Pancreas (tissue), 10 donors: ENCODE measurements at regions not wholly inside any gene's neighbourhood (a gene's known extent, or its start where the extent isn't known, plus 50 kb on each side); places are given as distances from the start of the nearest gene placed in this dataset.

Source experiments
- ATAC-seq, 4 donors: fragments of 200-7000 bp; cut with Tn5 transposase; one replicate each; pipeline versions ENCODE4 v1.8.0 to v1.9.1; 2020; ENCODE audit warnings: mild to moderate bottlenecking in 4 of 4, moderate library complexity in 4 of 4
- DNase-seq, 6 donors: peaks; one replicate each; pipeline ENCODE4 v3.0.0-alpha.2; 2020
- FAIRE-seq: peaks from 2 replicates; lab custom pipeline; 2012; peaks lifted over from hg19 to GRCh38; lab: Jason Lieb, UNC
- H3K27ac ChIP-seq, 4 donors: fragments of 200-600 bp; sonication (generic); 1 replicate in 3 of 4; 2 replicates in 1 of 4; pipeline versions ENCODE4 v1.5.0 to v1.8.0; 2020
- H3K27me3 ChIP-seq, 4 donors: fragments of 200-600 bp; one replicate each; pipeline ENCODE4 v1.8.0; 2021
- H3K36me3 ChIP-seq, 3 donors: fragments of 200-600 bp; sonication (generic) in 1 of 3; one replicate each; pipeline versions ENCODE4 v1.5.0 to v1.8.0; 2020 to 2021
- H3K4me1 ChIP-seq, 3 donors: fragments of 200-600 bp; one replicate each; pipeline ENCODE4 v1.8.0; 2021
- H3K4me3 ChIP-seq, 4 donors: fragments of 200-600 bp; sonication (generic) in 2 of 4; one replicate each; pipeline versions ENCODE4 v1.5.0 to v1.8.0; 2020 to 2021
- H3K9me3 ChIP-seq, 4 donors: fragments of 200-600 bp; one replicate each; pipeline ENCODE4 v1.8.0; 2021
- WGBS, 2 donors: extraction: QIAGEN DNeasy Blood & Tissue Kit; methylation state at CpG; one replicate each; pipeline ENCODE4 v1.1.7; 2013; 5-methylcytosine and 5-hydroxymethylcytosine counted together
- intact Hi-C, 3 donors: fragments of 100-400 bp; cut with DNase I; formaldehyde crosslinking; loops; one replicate each; pipeline versions ENCODE4 v1.11.1 to v1.14.2; 2022
- TF ChIP-seq, protein P1 (sequence below), 4 donors: fragments of 200-600 bp; sonication (generic) in 3 of 4; IDR thresholded peaks; one replicate each; pipeline versions ENCODE4 v1.5.0 to v1.8.0; 2021; ENCODE audit warnings: antibody characterized with exemption in 4 of 4
- donor health status: healthy with polysubstance abuse.
- donor health status: DM: no; HTN: no; CAD: no; lungs with moderate emphysema.
- donor health status: DM: no; HTN: no; CAD: no.
- donor health status: control.
- donor health status: control.
- donor health status: Bipolar disorder and iron deficiency.
- donor health status: DM: yes; HTN: yes; CAD: no.
- donor health status: DM: no; HTN: no; CAD: no.
- donor health status: DM: no; HTN: no; CAD: no.
- donor health status: DM: yes; HTN: yes; CAD: no.

- no peak overlapping the region for H3K4me3 ChIP-seq
- H3K4me1 ChIP-seq = no peaks in the 10 kb centered on the region
- H3K27ac ChIP-seq = no peak overlapping the region
- peaks cover 0 to 6% (median 0%) of the 10 kb centered on the region in 4 donors for H3K27me3 ChIP-seq
- no peak for ATAC-seq
- DNase-seq = no peak
- no peak for FAIRE-seq
- intact Hi-C loops = no loop called here
- TF ChIP-seq, protein P1, sequence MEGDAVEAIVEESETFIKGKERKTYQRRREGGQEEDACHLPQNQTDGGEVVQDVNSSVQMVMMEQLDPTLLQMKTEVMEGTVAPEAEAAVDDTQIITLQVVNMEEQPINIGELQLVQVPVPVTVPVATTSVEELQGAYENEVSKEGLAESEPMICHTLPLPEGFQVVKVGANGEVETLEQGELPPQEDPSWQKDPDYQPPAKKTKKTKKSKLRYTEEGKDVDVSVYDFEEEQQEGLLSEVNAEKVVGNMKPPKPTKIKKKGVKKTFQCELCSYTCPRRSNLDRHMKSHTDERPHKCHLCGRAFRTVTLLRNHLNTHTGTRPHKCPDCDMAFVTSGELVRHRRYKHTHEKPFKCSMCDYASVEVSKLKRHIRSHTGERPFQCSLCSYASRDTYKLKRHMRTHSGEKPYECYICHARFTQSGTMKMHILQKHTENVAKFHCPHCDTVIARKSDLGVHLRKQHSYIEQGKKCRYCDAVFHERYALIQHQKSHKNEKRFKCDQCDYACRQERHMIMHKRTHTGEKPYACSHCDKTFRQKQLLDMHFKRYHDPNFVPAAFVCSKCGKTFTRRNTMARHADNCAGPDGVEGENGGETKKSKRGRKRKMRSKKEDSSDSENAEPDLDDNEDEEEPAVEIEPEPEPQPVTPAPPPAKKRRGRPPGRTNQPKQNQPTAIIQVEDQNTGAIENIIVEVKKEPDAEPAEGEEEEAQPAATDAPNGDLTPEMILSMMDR (IDR thresholded peaks at IDR 0.05) = no peak
- 53 to 56% methylated on average over 11 of the region's 11 CpGs for WGBS, 2 donors
- no peaks in the 10 kb centered on the region for H3K9me3 ChIP-seq
- no peaks in the 10 kb centered on the region for H3K36me3 ChIP-seq
Observed at GRCh38 chrX:140298960-140299825, 205.7 kb downstream of the SOX3 start.

DNA sequence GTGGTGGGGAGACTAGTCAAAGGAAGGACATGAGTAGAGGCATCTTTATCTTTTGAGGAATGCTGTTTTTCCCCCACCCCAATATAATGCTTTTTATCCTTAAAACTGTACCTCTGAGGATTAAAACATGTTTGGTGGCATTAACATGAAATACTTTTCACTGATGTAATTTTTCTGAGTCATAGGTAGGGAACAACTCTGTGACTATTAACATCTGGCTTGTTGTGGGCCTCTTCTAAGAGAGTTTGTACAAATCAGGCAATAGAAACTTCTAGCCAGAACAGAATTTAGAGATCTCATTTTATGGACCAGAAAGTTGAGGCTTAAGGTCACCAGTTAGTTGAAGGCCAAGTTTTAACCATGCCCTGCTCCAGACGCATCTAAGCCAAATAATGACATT is 207.6 kb downstream of the SOX3 start:
- ATAC-seq (no peak), FAIRE-seq (no peak), DNase-seq (no peak)
- Histone ChIP-seq H3K36me3 (no peaks in the 10 kb centered on the region), H3K4me3 (no peak overlapping the region), H3K27ac (no peak overlapping the region), H3K9me3 (no peaks in the 10 kb centered on the region), H3K4me1 (no peaks in the 10 kb centered on the region), H3K27me3 (peaks cover 0 to 6% (median under 1%) of the 10 kb centered on the region in 4 donors)
- TF ChIP-seq, protein P1 (IDR thresholded peaks at IDR 0.05) = no peak
- WGBS, 2 donors = 73 to 79% methylated on average over 1 of the region's 1 CpG
- intact Hi-C loops = no loop called here

DNA sequence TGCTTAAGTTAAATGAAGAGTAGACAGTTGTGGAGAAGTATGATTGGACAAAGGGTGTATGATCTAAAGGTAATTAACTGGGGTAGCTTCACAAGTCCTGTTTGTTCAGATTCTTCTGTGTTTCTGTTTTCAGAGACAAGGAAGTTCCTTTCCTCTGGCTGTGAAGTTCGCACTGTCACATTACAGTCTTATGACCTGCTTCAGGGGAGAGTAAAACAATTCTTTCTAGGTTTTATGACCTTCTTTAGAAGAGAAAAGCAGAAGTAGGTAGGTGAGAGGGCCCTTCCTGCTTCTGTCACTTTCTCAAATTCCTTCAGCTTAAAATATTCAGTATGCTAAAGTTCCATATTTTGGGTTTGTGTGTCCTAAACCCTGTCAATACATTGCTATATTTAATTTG is 211.9 kb downstream of the SOX3 start:
- FAIRE-seq (no peak), DNase-seq (no peak), ATAC-seq (no peak)
- Histone ChIP-seq H3K27me3 (peaks cover 0 to 6% (median 2%) of the 10 kb centered on the region in 4 donors), H3K27ac (no peak overlapping the region), H3K4me1 (no peaks in the 10 kb centered on the region), H3K9me3 (no peaks in the 10 kb centered on the region), H3K4me3 (no peak overlapping the region), H3K36me3 (no peaks in the 10 kb centered on the region)
- WGBS, 2 donors = 24 to 35% methylated on average over 1 of the region's 1 CpG
- TF ChIP-seq, protein P1 (IDR thresholded peaks at IDR 0.05) = no peak
- intact Hi-C loops = no loop called here

DNA sequence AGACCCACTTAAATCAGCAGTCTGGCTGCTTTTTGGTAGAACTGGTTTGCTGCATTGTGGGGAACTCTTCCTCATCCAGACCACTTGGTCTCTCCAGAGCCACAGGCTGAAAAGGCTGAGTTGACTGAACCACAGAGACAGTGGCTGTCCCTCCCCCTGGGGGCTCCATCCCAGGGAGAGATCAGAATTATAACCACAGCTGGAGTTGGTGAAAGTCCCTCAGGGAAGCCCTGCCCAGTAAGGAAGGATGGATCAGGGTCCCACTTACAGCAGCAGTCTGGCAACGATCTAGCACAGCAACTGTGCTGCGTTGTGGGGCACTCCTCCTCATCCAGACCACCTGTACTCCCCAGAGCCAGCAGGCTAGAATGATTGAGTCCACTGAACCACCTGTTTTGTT is 212.7 kb downstream of the SOX3 start:
- DNase-seq (no peak), ATAC-seq (no peak), FAIRE-seq (no peak)
- H3K36me3 ChIP-seq = no peaks in the 10 kb centered on the region
- TF ChIP-seq, protein P1 (IDR thresholded peaks at IDR 0.05) = no peak
- no peaks in the 10 kb centered on the region for H3K4me1 ChIP-seq
- intact Hi-C loops = no loop called here
- WGBS, 2 donors = 52 to 55% methylated on average over 2 of the region's 2 CpGs
- no peak overlapping the region for H3K27ac ChIP-seq
- H3K4me3 ChIP-seq = no peak overlapping the region
- H3K9me3 ChIP-seq = no peaks in the 10 kb centered on the region
- H3K27me3 ChIP-seq = peaks cover 0 to 6% (median 2%) of the 10 kb centered on the region in 4 donors
